Smooth muscle cell (in vitro differentiated cells): ENCODE measurements at regions not wholly inside any gene's neighbourhood (a gene's known extent, or its start where the extent isn't known, plus 50 kb on each side); places are given as distances from the start of the nearest gene placed in this dataset.

Experiments
- DNase-seq: peaks from one replicate; lab custom pipeline; 2025; ENCODE audit not compliant: unreplicated experiment; lab: John Stamatoyannopoulos, UW
- H2AFZ ChIP-seq: fragments of 200-600 bp; sonication (generic); 2 replicates; pipeline ENCODE4 v1.6.0; 2016; ENCODE audit warnings: antibody characterized with exemption, low read depth, mild to moderate bottlenecking
- H3F3A ChIP-seq: fragments of 200-600 bp; sonication (generic); 2 replicates; pipeline ENCODE4 v1.6.0; 2017; ENCODE audit warnings: antibody characterized with exemption, low read depth
- H3K27ac ChIP-seq: fragments of 200-600 bp; sonication (generic); 2 replicates; pipeline ENCODE4 v1.5.1; 2016; ENCODE audit warnings: low read depth, mild to moderate bottlenecking
- H3K27me3 ChIP-seq: fragments of 200-600 bp; sonication (generic); 2 replicates; pipeline ENCODE4 v1.6.1; 2016; ENCODE audit warnings: low read depth, mild to moderate bottlenecking
- H3K36me3 ChIP-seq: fragments of 200-600 bp; sonication (generic); 2 replicates; pipeline ENCODE4 v1.5.1; 2016; ENCODE audit warnings: low read depth
- H3K4me1 ChIP-seq: fragments of 200-600 bp; sonication (generic); 2 replicates; pipeline ENCODE4 v1.5.1; 2016; ENCODE audit warnings: low read depth
- H3K4me2 ChIP-seq: fragments of 200-600 bp; sonication (generic); 2 replicates; pipeline ENCODE4 v1.6.0; 2016; ENCODE audit warnings: mild to moderate bottlenecking
- H3K4me3 ChIP-seq: fragments of 200-600 bp; sonication (generic); 2 replicates; pipeline ENCODE4 v1.5.1; 2016; ENCODE audit warnings: mild to moderate bottlenecking
- H3K79me2 ChIP-seq: fragments of 200-600 bp; sonication (generic); 2 replicates; pipeline ENCODE4 v1.6.0; 2016; ENCODE audit warnings: low read depth, mild to moderate bottlenecking
- H3K9ac ChIP-seq: fragments of 200-600 bp; sonication (generic); 2 replicates; pipeline ENCODE4 v1.6.0; 2016; ENCODE audit warnings: low read depth
- H3K9me3 ChIP-seq: fragments of 200-600 bp; sonication (generic); replicated peaks from 2 replicates; pipeline ENCODE4 v1.5.1; 2016; ENCODE audit warnings: low read depth
- H4K20me1 ChIP-seq: fragments of 200-600 bp; sonication (generic); 2 replicates; pipeline ENCODE4 v1.6.0; 2016; ENCODE audit warnings: low read depth
- WGBS: methylation state at CpG from one replicate; pipeline ENCODE4 v1.1.7; 2016; ENCODE audit warnings: low lambda C conversion rate; 5-methylcytosine and 5-hydroxymethylcytosine counted together
- TF ChIP-seq, protein P1 (sequence below): fragments of 200-600 bp; sonication (generic); IDR thresholded peaks from 2 replicates; pipeline ENCODE4 v1.5.1; 2017; ENCODE audit warnings: borderline replicate concordance, mild to moderate bottlenecking, antibody characterized with exemption; ENCODE audit not compliant: insufficient read depth, poor library complexity, severe bottlenecking

DNA sequence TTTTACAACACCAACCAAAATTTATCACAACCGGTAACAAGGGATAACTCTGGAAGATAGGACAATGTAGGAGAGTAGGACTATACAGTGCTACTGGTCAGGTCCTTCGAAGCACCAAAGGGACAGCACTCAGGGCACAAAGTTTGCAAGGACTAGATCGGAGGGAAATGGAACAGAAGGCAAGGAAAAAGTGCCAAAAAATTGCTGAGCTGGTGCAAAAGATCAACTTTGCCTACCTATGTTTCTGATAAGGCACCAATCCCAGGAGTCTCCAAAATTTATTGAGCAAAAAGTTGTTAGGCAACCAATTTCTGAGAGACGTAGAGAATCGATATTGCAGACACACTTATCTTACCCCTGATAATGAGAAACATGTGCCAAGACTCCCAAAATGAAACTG is 160.0 kb upstream of the PLEKHA5 start:
- Histone ChIP-seq H4K20me1 (no peaks in the 10 kb centered on the region), H3F3A (no peaks in the 10 kb centered on the region), H3K4me3 (no peak overlapping the region), H3K4me1 (peaks cover 13% of the 10 kb centered on the region), H3K27ac (no peak overlapping the region), H3K27me3 (no peaks in the 10 kb centered on the region), H3K9ac (no peak overlapping the region), H2AFZ (no peak overlapping the region), H3K79me2 (no peaks in the 10 kb centered on the region), H3K36me3 (no peaks in the 10 kb centered on the region), H3K4me2 (no peak overlapping the region), H3K9me3 (no peaks in the 10 kb centered on the region)
- TF ChIP-seq, protein P1, sequence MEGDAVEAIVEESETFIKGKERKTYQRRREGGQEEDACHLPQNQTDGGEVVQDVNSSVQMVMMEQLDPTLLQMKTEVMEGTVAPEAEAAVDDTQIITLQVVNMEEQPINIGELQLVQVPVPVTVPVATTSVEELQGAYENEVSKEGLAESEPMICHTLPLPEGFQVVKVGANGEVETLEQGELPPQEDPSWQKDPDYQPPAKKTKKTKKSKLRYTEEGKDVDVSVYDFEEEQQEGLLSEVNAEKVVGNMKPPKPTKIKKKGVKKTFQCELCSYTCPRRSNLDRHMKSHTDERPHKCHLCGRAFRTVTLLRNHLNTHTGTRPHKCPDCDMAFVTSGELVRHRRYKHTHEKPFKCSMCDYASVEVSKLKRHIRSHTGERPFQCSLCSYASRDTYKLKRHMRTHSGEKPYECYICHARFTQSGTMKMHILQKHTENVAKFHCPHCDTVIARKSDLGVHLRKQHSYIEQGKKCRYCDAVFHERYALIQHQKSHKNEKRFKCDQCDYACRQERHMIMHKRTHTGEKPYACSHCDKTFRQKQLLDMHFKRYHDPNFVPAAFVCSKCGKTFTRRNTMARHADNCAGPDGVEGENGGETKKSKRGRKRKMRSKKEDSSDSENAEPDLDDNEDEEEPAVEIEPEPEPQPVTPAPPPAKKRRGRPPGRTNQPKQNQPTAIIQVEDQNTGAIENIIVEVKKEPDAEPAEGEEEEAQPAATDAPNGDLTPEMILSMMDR = no peak
- DNase-seq = no peak
- 80% methylated on average over 5 of the region's 5 CpGs for WGBS

DNA sequence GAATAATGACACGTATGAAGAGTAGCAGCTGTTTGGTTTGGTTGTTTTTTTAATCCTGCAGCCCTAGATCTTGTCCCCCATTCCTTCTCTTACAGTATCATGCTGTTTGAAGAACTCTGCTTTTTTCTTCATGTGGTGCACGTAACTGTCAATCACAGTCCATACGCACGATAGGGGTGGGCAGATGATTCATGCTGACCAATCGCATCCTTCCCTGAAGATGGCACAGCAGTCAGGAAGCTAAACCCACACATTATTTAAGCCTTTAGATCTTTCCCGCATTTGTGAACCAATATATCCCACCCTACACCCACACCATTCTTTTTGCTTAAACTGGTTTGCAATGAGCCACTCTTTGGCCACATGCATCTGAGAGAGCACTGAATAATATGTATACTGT is 158.9 kb upstream of the PLEKHA5 start:
- Histone ChIP-seq H3K79me2 (no peaks in the 10 kb centered on the region), H3F3A (no peaks in the 10 kb centered on the region), H3K9me3 (no peaks in the 10 kb centered on the region), H3K36me3 (no peaks in the 10 kb centered on the region), H3K4me2 (peak overlapping the region; percentile 52), H3K27ac (peak overlapping the region; percentile 57), H3K9ac (no peak overlapping the region), H3K27me3 (no peaks in the 10 kb centered on the region), H2AFZ (peak overlapping the region; percentile 66), H3K4me3 (no peak overlapping the region), H3K4me1 (peaks cover 7% of the 10 kb centered on the region), H4K20me1 (no peaks in the 10 kb centered on the region)
- DNase-seq = no peak
- TF ChIP-seq, protein P1 = no peak
- WGBS = 59% methylated on average over 6 of the region's 6 CpGs

DNA sequence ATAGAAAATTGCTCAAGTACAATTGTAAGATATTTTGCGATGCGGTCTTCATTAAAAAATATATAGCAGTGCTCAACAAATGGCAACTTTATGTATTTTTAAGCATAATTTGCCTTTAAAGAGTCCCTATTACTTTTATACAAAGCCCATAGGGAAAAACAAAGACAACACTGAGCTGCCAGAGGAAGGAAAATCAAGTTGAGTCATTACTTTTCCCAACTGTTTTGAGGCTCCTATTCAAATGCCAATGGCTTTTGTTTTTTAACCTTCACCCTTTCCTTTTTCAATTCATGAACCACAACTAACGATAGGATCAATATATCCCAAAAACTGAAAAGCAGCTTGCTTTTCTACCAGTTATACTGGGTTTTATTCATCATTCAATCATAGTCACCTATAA is 157.6 kb upstream of the PLEKHA5 start:
- no peak overlapping the region for H3K4me3 ChIP-seq
- H4K20me1 ChIP-seq = no peaks in the 10 kb centered on the region
- DNase-seq = no peak
- H3K9me3 ChIP-seq = no peaks in the 10 kb centered on the region
- no peak overlapping the region for H2AFZ ChIP-seq
- 71% methylated on average over 3 of the region's 3 CpGs for WGBS
- no peaks in the 10 kb centered on the region for H3K27me3 ChIP-seq
- no peak overlapping the region for H3K27ac ChIP-seq
- no peak overlapping the region for H3K4me2 ChIP-seq
- TF ChIP-seq, protein P1 = no peak
- no peaks in the 10 kb centered on the region for H3K36me3 ChIP-seq
- peaks cover 7% of the 10 kb centered on the region for H3K4me1 ChIP-seq
- no peaks in the 10 kb centered on the region for H3F3A ChIP-seq
- H3K9ac ChIP-seq = no peak overlapping the region
- no peaks in the 10 kb centered on the region for H3K79me2 ChIP-seq

DNA sequence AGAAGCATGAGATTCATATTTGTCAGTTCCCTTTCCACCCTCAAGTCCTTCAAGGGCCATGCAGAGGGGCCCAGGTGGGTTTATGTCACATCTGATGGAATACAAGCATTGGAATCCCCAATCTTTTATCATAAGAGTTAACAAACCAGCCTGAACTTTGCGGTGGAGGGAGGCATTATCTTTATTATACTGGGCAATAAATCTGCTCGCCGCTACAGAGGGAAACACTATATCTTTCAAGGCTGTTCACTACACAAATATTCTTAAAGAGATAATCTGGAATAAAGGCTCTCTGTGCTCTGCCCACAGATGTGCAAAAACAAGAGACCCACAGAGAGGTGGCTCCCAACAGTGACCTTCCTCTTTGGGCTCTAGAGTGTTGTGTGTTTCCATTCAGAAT is 153.6 kb upstream of the PLEKHA5 start:
- Histone ChIP-seq H3K79me2 (no peaks in the 10 kb centered on the region), H3K27ac (no peak overlapping the region), H3K27me3 (no peaks in the 10 kb centered on the region), H2AFZ (no peak overlapping the region), H3K9ac (no peak overlapping the region), H3K4me2 (no peak overlapping the region), H3K9me3 (no peaks in the 10 kb centered on the region), H3F3A (no peaks in the 10 kb centered on the region), H4K20me1 (no peaks in the 10 kb centered on the region), H3K4me3 (no peak overlapping the region), H3K36me3 (no peaks in the 10 kb centered on the region), H3K4me1 (peaks cover 7% of the 10 kb centered on the region)
- 55% methylated on average over 3 of the region's 3 CpGs for WGBS
- DNase-seq = no peak
- TF ChIP-seq, protein P1 = no peak
